GM12891 (cell line): ENCODE measurements at regions not wholly inside any gene's neighbourhood (a gene's known extent, or its start where the extent isn't known, plus 50 kb on each side); places are given as distances from the start of the nearest gene placed in this dataset.

Source experiments
- PAX5 ChIP-seq: IDR thresholded peaks from 2 replicates; pipeline ENCODE4 v1.6.1; 2011; ENCODE audit warnings: low read length, moderate library complexity, mild to moderate bottlenecking; ENCODE audit not compliant: insufficient read depth, severe bottlenecking
- POLR2A ChIP-seq: IDR thresholded peaks from 2 replicates; pipeline ENCODE4 v1.6.1; 2011; ENCODE audit warnings: low read depth, low read length, control low read depth
- POLR2AphosphoS5 ChIP-seq: IDR thresholded peaks from 2 replicates; pipeline ENCODE4 v1.6.1; 2011; ENCODE audit warnings: low read depth, low read length, control low read depth
- SPI1 ChIP-seq: IDR thresholded peaks from 2 replicates; pipeline ENCODE4 v1.6.1; 2011; ENCODE audit warnings: low read depth, low read length, control low read depth
- TAF1 ChIP-seq: IDR thresholded peaks from 2 replicates; pipeline ENCODE4 v1.6.1; 2011; ENCODE audit warnings: low read depth, low read length, control low read depth

DNA sequence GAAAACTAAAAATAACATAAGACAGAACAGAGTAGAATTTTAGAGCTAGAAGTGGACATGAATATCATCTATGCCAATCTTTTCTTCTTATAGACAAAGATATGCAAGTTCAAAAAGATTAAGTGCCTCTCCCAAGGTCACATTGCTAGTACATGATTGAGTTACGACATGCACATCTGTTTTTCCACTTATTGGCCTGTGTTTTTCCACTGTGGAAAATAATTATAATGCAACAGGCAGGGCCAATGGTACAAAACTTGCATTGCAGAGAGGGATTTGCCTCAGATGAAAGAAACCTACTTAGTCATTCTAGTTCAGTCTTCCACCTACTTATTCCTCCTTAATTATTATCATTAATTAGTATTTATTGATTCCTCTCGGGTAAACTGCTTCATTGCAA is 407.8 kb upstream of the SGCD start:
- TF ChIP-seq POLR2AphosphoS5 (no peak), POLR2A (no peak), TAF1 (no peak), PAX5 (no peak), SPI1 (no peak)
